Right lobe of liver (tissue), 6 donors: ENCODE measurements at regions not wholly inside any gene's neighbourhood (a gene's known extent, or its start where the extent isn't known, plus 50 kb on each side); places are given as distances from the start of the nearest gene placed in this dataset.

Experiments
- ATAC-seq, 4 donors: fragments of 200-7000 bp; cut with Tn5 transposase; one replicate each; pipeline ENCODE4 v1.9.1; 2020; ENCODE audit warnings: mild to moderate bottlenecking in 4 of 4, moderate library complexity in 4 of 4
- DNase-seq, 3 donors: peaks; one replicate each; pipeline ENCODE4 v3.0.0-alpha.2; 2020
- H3K27ac ChIP-seq, 3 donors: fragments of 200-600 bp; one replicate each; pipeline ENCODE4 v1.8.0; 2022
- H3K27me3 ChIP-seq, 2 donors: fragments of 200-600 bp; one replicate each; pipeline ENCODE4 v1.8.0; 2022
- H3K36me3 ChIP-seq, 4 donors: fragments of 200-600 bp; sonication (generic) in 1 of 4; one replicate each; pipeline versions ENCODE4 v1.5.1 to v1.8.0; 2017 to 2022; ENCODE audit warnings: control low read depth in 1 of 4
- H3K4me1 ChIP-seq, 4 donors: fragments of 200-600 bp; sonication (generic) in 1 of 4; one replicate each; pipeline versions ENCODE4 v1.5.1 to v1.8.0; 2017 to 2022; ENCODE audit warnings: control low read depth in 1 of 4
- H3K4me3 ChIP-seq, 3 donors: fragments of 200-600 bp; one replicate each; pipeline ENCODE4 v1.8.0; 2022
- H3K9me3 ChIP-seq, 4 donors: fragments of 200-600 bp; sonication (generic) in 1 of 4; one replicate each; pipeline versions ENCODE4 v1.5.1 to v1.8.0; 2017 to 2022; ENCODE audit warnings: control low read depth in 1 of 4
- POLR2A ChIP-seq: fragments of 450-650 bp; IDR thresholded peaks from one replicate; pipeline ENCODE4 v1.6.1; 2017; ENCODE audit warnings: antibody characterized with exemption, mild to moderate bottlenecking
- WGBS: methylation state at CpG from one replicate; pipeline ENCODE4 v1.1.6; 2018; ENCODE audit warnings: low coverage, low lambda C conversion rate; ENCODE audit not compliant: insufficient coverage; ENCODE audit errors: missing lambda C conversion rate; 5-methylcytosine and 5-hydroxymethylcytosine counted together
- intact Hi-C, 2 donors: fragments of 100-400 bp; cut with DNase I; formaldehyde crosslinking; loops; one replicate each; pipeline versions ENCODE4 v1.11.2 to v1.14.1; 2022
- TF ChIP-seq, protein P1 (sequence below), 4 donors: fragments of 200-600 bp in 3 of 4; fragments of 450-650 bp in 1 of 4; IDR thresholded peaks; one replicate each; pipeline versions ENCODE4 v1.5.1 to v1.8.0; 2016 to 2022; ENCODE audit warnings: antibody characterized with exemption in 4 of 4, mild to moderate bottlenecking in 2 of 4
- donor health status: DM: no; HTN: yes; CAD: no.
- donor health status: DM: no; HTN: no; CAD: no.
- donor health status: DM: no; HTN: no; CAD: no.
- donor health status: DM: no; HTN: yes; CAD: no.
- donor health status: DM: no; HTN: yes; CAD: no.

DNA sequence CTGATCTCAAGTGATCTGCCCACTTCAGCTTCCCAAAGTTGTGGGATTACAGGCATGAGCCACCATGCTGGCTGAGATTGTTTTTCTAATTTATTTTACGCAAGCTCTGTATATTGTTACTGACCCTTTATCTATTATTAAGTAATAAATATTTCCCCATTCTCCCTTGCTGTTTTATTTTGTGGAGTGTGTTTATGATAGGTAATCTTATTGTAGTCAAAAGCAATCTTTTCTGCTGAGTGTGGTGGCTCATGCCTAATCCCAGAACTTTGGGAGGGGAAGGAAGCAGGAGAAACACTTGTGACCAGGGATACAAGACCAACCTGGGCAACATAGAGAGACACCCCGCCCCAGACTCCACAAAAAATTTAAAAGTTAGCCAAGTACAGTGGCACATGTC, 55.2 kb upstream of the RTN4 start:
- Histone ChIP-seq H3K4me1 (peaks cover 0 to 4% (median 0%) of the 10 kb centered on the region in 4 donors), H3K27me3 (no peaks in the 10 kb centered on the region), H3K36me3 (no peaks in the 10 kb centered on the region), H3K9me3 (no peaks in the 10 kb centered on the region), H3K4me3 (no peak overlapping the region), H3K27ac (no peak overlapping the region)
- WGBS: 96% methylated on average over 2 of the region's 2 CpGs
- DNase-seq (no peak), ATAC-seq (no peak)
- TF ChIP-seq, protein P1, sequence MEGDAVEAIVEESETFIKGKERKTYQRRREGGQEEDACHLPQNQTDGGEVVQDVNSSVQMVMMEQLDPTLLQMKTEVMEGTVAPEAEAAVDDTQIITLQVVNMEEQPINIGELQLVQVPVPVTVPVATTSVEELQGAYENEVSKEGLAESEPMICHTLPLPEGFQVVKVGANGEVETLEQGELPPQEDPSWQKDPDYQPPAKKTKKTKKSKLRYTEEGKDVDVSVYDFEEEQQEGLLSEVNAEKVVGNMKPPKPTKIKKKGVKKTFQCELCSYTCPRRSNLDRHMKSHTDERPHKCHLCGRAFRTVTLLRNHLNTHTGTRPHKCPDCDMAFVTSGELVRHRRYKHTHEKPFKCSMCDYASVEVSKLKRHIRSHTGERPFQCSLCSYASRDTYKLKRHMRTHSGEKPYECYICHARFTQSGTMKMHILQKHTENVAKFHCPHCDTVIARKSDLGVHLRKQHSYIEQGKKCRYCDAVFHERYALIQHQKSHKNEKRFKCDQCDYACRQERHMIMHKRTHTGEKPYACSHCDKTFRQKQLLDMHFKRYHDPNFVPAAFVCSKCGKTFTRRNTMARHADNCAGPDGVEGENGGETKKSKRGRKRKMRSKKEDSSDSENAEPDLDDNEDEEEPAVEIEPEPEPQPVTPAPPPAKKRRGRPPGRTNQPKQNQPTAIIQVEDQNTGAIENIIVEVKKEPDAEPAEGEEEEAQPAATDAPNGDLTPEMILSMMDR (IDR thresholded peaks at IDR 0.05): no peak
- TF ChIP-seq POLR2A: no peak
- intact Hi-C loops: no loop called here

DNA sequence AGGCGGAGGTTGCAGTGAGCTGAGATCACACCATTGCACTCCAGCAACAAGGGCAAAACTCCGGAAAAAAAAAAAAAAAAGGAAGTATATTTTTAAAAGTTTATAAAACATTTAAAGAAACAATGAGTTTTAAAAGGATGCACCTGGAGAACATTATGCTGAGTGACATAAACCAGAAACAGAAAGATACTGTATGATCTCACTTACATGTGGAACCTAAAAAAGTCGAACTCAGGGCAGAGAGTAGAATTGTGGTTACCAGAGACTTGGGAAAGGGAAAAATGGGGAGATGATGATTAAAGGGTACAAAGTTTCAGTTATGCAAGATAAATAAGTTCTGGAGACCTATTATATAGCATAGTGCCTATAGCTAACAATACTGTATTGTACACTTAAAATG, 52.8 kb upstream of the RTN4 start:
- Histone ChIP-seq H3K4me3 (no peak overlapping the region), H3K9me3 (no peaks in the 10 kb centered on the region), H3K36me3 (no peaks in the 10 kb centered on the region), H3K4me1 (peaks cover 0 to 5% (median 0%) of the 10 kb centered on the region in 4 donors), H3K27ac (no peak overlapping the region), H3K27me3 (no peaks in the 10 kb centered on the region)
- ATAC-seq (no peak), DNase-seq (no peak)
- TF ChIP-seq, protein P1 (IDR thresholded peaks at IDR 0.05): no peak
- no peak for TF ChIP-seq POLR2A
- intact Hi-C loops: no loop called here
- WGBS: 47% methylated on average over 3 of the region's 3 CpGs

DNA sequence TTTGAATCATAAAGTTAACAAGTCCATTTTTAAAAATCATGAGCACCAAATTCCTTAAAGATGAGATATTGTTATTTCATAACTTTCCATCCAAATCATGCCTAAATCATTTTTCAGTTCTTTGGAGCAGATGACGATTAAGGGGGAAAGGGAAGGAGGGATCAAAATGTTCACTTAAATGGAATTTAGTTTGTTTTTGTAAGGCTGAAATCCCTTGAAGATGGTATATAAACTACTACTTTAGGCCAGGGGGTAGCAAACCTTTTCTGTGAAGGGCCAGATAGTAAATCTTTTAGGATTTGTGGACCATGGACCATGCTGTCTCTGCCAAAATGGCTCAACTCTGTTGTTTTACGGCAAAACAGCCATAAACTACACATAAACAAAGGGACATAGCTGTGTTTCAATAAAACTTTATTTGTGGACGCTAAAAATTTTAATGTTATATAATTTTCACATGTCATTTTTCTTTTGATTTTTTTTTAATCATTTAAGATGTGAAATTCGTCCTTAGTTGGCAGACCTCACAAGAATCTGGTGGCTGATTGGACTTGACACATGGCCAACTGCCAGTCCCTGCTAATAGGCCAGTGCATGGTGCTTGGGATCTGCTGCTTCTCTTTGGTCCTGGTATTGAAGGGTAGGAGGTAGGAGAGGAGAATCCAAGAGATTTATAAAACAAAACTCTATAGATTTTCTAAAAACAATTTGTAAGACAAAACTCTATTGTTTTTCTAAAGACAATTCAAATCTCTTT, 52.0 kb upstream of the RTN4 start:
- Histone ChIP-seq H3K27ac (no peak overlapping the region), H3K36me3 (no peaks in the 10 kb centered on the region), H3K4me3 (no peak overlapping the region), H3K4me1 (peaks cover 0 to 5% (median 0%) of the 10 kb centered on the region in 4 donors), H3K9me3 (no peaks in the 10 kb centered on the region), H3K27me3 (no peaks in the 10 kb centered on the region)
- no peak for TF ChIP-seq POLR2A
- TF ChIP-seq, protein P1 (IDR thresholded peaks at IDR 0.05): no peak
- DNase-seq: no peak
- WGBS: 77% methylated on average over 4 of the region's 4 CpGs
- intact Hi-C loops: no loop called here
- ATAC-seq: no peak

DNA sequence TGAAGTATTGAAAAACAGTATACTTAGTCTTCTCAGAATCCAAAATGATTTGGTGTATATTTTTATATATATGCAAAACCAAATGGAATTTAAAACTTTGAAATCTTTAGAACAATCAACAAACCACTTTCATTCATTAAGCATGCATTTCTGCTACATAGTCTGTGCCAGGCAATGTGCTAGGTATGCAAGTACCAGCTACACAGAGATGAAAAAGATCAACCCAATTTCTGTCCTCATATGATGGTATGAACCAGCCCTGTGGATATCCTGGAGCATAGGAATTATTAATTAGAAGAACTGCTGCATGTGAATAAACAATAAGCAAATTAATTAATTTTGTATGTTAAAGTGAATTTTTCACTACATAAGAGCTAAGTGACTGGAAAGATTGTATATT, 51.2 kb upstream of the RTN4 start:
- Histone ChIP-seq H3K4me3 (no peak overlapping the region), H3K4me1 (peaks cover 0 to 5% (median 0%) of the 10 kb centered on the region in 4 donors), H3K27me3 (no peaks in the 10 kb centered on the region), H3K27ac (no peak overlapping the region), H3K36me3 (no peaks in the 10 kb centered on the region), H3K9me3 (no peaks in the 10 kb centered on the region)
- intact Hi-C loops: no loop called here
- no peak for DNase-seq
- TF ChIP-seq, protein P1 (IDR thresholded peaks at IDR 0.05): no peak
- TF ChIP-seq POLR2A: no peak
- ATAC-seq: no peak
